SK-N-MC (cell line): ENCODE measurements at regions not wholly inside any gene's neighbourhood (a gene's known extent, or its start where the extent isn't known, plus 50 kb on each side); places are given as distances from the start of the nearest gene placed in this dataset.

Experiments used
- EZH2 ChIP-seq: fragments of 200-600 bp; sonication (generic); IDR thresholded peaks from one replicate; pipeline ENCODE4 v1.6.1; 2017; ENCODE audit warnings: antibody characterized with exemption
- FOXP2 ChIP-seq: optimal IDR thresholded peaks from 2 replicates; pipeline ENCODE3; 2011; ENCODE audit warnings: mild to moderate bottlenecking, moderate library complexity; ENCODE audit not compliant: insufficient read depth; ENCODE audit errors: extremely low read length, control extremely low read depth
- POLR2AphosphoS5 ChIP-seq: IDR thresholded peaks from 2 replicates; pipeline ENCODE4 v1.6.1; 2012; ENCODE audit warnings: mild to moderate bottlenecking, low read depth, low read length, borderline replicate concordance

- TF ChIP-seq POLR2AphosphoS5 (no peak), EZH2 (no peak), FOXP2 (peak; percentile 30)
Observed at GRCh38 chr9:103068753-103069152, 73.6 kb downstream of the CYLC2 start.
